ENCODE measurements at regions not wholly inside any gene's neighbourhood (a gene's known extent, or its start where the extent isn't known, plus 50 kb on each side); places are given as distances from the start of the nearest gene placed in this dataset.

DNA sequence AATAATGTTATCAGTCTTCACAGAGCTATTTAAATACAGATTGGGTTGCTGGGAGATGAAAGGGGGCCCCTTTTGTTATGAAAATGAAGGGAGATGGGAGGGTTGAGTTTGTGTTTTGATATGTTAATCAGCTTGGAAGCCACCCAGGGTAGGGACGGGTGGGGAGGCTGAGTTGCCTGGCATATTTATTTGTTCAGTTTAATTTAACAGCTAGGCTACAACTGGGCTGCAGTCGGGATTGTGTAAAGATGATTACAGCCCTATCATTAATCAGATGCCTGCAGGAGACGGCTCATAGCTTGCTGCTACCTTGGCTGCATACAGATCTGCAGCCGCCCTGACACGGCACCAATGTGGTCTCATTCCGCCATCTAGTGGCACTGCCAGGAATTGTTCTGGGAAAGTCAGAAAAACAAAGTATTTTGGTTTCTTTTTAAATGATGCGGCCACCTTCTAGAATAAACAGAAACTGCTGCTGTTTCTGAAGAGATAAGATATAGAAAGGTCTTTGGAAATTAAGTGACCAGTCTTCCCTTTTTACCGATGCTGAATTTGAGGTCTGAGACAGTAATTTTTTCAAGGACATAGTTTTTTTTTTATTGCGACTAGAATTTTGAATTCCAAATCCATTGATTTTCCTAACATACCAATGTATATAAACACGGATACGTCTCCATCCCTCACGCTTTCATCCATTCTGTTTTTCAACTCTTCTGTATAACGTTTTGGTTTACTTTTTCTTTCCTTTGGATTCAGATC lies 458.0 kb upstream of the ASIC2 start:
- TF ChIP-seq, protein P1, sequence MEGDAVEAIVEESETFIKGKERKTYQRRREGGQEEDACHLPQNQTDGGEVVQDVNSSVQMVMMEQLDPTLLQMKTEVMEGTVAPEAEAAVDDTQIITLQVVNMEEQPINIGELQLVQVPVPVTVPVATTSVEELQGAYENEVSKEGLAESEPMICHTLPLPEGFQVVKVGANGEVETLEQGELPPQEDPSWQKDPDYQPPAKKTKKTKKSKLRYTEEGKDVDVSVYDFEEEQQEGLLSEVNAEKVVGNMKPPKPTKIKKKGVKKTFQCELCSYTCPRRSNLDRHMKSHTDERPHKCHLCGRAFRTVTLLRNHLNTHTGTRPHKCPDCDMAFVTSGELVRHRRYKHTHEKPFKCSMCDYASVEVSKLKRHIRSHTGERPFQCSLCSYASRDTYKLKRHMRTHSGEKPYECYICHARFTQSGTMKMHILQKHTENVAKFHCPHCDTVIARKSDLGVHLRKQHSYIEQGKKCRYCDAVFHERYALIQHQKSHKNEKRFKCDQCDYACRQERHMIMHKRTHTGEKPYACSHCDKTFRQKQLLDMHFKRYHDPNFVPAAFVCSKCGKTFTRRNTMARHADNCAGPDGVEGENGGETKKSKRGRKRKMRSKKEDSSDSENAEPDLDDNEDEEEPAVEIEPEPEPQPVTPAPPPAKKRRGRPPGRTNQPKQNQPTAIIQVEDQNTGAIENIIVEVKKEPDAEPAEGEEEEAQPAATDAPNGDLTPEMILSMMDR (IDR thresholded peaks at IDR 0.05) = peak; percentile 67 to 94 (median 86)
- no peak for TF ChIP-seq POLR2A (IDR thresholded peaks at IDR 0.05)

All from gastroesophageal sphincter (tissue), 3 donors.